GM19467 (cell line): ENCODE measurements at regions not wholly inside any gene's neighbourhood (a gene's known extent, or its start where the extent isn't known, plus 50 kb on each side); places are given as distances from the start of the nearest gene placed in this dataset.
"Not testable (repeated sequence)": the region's sequence is repeated elsewhere in the genome, so short reads cannot be mapped to it uniquely, and the experiment has no call there.

Experiments used
- ATAC-seq: cut with Tn5 transposase; IDR thresholded peaks from one replicate; pipeline ENCODE4 v1.9.1; 2021; ENCODE audit warnings: mild to moderate bottlenecking, moderate library complexity; ENCODE audit not compliant: unreplicated experiment

- no peak for ATAC-seq
Observed at GRCh38 chr20:1757606-1758512, 100.3 kb upstream of the SIRPG start.

DNA sequence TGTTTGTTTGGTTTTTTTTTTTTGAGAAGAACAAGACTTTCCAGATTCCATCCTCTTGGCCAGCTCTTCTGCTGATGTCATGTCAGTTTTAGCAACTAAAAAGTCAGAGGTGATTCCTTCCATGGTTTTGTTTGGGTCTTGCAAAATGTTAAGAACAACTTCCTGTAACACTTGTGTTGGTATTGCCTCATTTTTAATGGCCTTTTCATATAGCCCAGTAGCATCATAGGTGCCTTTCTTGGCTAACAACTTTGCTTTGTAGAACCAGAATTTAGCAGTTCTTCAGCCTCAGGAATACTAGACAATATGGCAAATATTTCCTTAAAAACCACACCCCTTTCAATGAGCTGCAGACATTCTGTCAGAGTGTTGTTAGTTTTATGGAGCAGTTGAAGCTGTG is 99.5 kb upstream of the SIRPG start:
- ATAC-seq = no peak

DNA sequence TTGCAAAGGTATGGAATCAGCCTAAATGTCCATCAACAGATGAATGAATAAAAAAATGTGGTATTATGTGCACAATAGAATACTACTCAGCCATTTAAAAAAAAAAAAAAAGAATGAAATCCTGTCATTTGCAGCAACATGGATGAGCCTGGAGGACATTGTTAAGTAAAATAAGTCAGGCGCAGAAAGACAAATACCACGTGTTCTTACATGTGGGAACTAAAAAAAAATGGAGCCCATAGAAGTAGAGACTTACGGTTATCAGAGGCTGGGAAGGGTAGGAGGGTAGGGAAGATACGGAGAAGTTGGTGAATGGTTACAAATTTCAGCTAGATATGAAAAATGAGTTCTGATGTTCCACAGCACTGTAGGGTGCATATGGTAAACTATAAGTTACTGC is 97.2 kb upstream of the SIRPG start:
- ATAC-seq = no peak

DNA sequence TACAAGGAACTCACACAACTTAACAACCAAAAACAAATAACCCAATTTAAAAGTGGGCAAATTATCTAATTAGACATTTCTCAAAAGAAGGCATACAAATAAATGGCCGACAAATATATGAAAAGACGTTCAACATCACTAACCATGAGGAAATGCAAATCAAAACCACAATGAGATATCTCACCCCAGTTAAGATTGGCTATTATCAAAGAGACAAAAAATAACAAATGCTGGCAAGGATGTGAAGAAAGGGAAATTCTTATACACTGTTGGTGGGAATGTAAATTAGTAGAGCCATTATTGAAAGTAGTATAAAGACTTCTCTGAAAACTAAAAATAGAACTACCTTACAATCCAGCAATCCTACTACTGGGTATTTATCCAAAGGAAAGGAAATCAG is 96.7 kb upstream of the SIRPG start:
- no peak for ATAC-seq

DNA sequence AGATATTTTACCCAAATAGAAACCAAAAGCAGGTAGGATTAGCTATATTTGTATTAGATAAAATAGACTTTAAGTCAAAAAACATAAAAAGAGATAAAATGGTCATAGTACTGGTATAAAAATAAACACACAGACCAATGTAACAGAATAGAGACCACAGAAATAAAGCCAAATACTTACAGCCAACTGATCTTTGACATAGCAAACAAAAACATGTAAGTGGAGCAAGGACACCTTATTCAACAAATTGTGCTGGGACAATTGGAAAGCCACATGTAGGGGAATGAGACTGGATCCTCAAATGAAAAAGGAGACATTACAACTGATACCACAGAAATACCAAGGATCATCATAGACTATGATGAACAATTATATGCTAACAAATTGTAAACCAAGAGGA is 94.5 kb upstream of the SIRPG start:
- ATAC-seq = no peak

DNA sequence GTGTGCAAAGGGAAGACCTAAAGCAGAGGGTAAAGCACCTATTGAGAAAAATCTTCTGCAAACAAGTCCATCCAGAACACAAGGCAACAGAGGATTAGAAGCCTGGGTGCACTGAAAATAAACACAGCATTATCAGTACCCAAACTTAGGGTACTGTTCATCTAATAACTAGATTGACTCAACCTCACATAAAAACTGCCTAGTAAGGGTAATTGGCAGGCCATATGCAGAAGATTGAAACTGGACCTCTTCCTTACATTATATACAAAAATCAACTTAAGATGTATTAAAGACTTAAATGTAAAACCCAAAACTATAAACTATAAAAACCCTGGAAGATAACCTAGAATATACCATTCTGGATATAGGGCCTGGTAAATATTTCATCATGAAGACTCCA is 91.2 kb upstream of the SIRPG start:
- ATAC-seq = no peak

GRCh38 chr20:1747953-1748577 is 90.5 kb upstream of the SIRPG start:
- no peak for ATAC-seq

GRCh38 chr20:1742049-1742434 is 84.5 kb upstream of the SIRPG start:
- ATAC-seq = not testable (repeated sequence)

DNA sequence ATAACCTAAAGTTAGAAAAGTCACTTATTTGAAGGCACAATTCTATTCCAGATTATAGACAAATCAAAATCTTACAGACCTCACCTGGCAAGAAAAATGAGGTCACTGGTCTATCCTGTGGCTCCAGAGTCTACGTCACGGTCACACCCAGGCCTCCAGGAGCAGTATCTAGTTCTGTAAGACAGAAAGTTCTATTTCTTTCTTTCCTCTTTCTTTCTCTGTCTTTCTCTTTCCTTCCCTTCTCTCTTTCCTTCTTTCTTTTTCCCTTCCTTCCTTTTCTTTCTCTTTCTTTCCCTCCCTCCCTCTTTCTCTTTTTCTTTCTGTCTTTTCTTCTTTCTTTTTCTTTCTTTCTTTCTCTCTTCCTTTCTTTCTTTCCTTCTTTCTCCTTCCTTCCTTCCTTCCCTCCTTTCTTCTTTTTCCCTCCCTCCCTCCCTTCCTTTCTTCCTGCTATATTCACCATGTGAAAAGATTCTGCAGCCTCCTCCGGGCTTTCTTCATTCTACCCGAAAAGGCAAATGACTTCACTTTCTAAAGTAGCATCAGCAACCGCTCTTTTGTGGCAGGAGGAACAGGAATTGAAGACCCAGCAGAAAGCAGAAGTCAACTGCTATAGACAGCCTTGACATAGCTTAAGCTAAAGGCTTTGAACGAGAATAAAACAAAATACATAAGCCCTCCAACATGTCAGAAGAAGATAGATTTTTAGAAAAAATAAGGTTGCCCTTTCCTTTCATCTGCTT is 83.9 kb upstream of the SIRPG start:
- ATAC-seq = no peak

DNA sequence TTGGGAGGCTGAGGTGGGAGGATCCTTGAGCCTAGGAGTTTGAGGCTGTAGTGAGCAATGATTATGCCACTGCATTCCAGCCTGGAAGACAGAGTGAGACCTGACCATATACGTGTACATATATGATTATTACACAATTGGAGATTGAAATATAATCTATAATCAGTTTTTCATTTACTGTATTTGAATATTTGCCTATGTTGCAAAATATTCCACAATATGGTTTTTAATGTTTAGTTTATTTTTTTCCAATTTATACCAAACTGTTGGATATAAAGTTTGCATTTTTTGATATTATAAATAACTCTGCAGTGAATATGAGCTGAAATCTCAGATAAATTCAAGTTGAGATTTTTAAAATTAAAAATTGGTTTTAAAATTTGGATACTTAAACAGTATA is 79.6 kb upstream of the SIRPG start:
- no peak for ATAC-seq

DNA sequence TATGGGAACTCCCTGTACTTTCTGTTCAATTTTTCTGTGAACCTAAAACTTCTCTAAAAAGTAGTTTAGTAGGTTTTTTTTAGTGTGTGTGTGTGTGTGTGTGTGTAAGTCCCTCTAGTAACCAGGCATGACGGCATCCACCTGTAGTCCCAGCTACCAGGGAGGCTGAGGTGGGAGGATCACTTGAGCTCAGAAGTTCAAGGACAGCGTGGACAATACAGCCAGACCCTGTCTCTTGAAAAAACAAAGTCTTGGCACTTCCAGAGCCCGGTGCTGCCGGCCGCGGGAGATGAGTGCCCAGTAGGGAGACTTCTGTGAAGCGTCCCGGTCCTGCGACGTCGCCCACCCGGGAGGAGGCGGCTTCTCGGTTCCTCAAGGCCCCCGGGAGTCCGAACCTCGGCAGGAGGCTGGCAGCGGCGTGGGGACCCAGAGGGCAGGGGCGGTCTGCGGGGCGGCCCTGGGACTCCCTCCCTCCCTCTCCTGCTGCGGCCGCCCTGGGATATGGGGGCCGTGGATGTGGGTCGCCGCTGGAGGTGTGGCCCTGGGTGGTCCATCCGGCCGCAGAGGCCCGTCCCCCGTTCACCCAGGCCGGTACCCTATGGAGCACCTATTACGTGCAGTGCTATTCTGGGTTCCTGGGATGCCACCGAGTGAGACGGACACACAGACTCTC is 78.0 kb upstream of the SIRPG start:
- no peak for ATAC-seq

- no peak for ATAC-seq
Observed at GRCh38 chr20:1734269-1734858, 76.8 kb upstream of the SIRPG start.

DNA sequence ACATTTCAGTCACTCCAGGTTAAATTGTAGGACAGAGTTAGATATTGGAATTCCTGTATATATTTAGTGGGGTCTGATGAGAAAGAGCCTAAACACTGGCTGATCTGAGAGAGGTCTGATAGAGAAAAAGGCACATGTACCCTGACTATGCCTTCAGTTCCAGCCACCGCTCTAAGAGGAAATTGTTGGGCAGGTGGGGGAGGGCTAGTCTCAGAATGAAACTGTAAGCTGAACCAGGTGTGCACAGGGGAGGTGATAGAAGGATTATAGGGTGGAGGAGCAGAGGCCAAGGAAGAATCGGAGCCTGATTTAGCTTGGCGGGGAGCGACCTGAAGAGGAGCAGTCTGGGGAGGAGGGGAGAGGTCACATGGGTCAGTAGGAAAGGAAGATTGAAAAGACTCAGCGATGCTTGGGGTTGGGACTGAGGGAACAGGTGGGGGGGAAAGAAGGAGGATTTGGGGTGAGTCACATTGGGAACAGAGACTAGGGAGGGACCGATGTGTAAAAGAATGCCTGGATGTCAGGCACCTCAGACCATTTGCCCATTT is 74.3 kb upstream of the SIRPG start:
- ATAC-seq = not testable (repeated sequence)

- not testable (repeated sequence) for ATAC-seq
Observed at GRCh38 chr20:1730981-1731711, 73.6 kb upstream of the SIRPG start.

DNA sequence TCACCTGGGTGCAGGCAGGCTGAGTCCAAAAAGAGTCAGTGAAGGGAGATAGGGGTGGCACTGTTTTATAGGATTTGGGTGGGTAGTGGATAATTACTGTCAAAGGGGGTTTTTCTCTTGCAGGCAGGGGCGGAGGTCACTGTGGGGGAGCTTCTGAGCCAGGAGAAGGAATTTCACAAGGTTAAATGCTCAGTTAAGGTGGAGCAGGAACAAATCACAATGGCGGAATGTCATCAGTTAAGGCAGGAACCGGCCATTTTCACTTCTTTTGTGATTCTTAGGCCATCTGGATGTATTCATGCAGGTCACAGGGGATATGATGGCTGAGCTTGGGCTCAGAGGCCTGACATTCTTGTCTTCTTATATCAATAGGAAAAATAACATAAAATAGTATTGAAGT is 69.7 kb upstream of the SIRPG start:
- not testable (repeated sequence) for ATAC-seq

DNA sequence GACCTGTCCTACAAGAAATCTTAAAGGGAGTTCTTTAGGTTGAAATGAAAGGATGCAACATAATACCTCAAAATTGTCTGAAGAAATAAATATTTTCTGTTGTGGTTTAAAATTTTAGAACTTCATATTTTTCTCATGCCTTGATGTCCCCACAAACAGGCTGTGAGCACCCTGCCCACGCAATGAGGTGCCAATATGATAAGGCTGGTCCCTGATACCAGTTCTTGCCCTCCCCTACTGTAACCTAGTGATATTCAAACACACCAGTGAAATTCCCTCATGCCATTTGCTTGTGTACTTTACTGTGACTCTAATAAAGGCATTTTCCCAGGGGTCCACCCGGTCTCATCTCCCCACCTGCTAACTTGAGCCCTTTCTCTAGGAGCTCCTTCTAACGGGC is 67.3 kb upstream of the SIRPG start:
- no peak for ATAC-seq

DNA sequence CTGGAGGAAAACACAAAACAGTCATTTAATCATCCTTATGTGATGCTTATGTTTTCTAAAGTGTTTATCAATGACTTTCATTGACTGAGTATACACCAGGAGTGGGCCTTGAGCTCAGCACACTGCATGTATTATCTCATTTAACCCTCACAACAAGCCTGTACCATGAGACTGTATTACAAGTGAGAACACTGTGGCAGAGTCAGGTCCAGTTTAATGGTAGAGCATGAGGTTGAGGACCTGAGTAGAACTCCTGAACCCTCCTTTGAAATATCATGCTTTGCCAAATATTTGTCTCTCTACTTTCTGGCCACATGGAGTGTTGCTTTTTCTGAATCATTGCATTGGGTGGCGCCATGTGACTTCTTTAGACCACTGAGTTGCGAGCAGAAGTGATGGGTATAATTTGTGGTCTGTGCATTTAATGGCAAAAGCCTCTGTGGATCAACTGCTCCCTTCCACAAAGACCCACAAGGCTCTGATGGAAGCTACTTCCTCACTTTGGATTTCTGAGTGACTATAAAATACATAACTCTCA is 65.0 kb upstream of the SIRPG start:
- no peak for ATAC-seq

GRCh38 chr20:1721687-1722512 is 64.3 kb upstream of the SIRPG start:
- peak; percentile 70 for ATAC-seq
